Spleen (tissue), 7 donors: ENCODE measurements at regions not wholly inside any gene's neighbourhood (a gene's known extent, or its start where the extent isn't known, plus 50 kb on each side); places are given as distances from the start of the nearest gene placed in this dataset.

Experiments
- CTCF ChIP-seq, 11 experiments: fragments of 200-600 bp in 7 of 11; fragments of 450-650 bp in 4 of 11; sonication (generic) in 4 of 11; IDR thresholded peaks in 8 of 11; conservative IDR thresholded peaks in 3 of 11; 1 replicate in 7 of 11; 2 replicates in 4 of 11; pipeline versions ENCODE4 v1.4.0 to v1.8.0; 2016 to 2021; ENCODE audit warnings: antibody characterized with exemption in 11 of 11, inconsistent platforms in 4 of 11, mild to moderate bottlenecking in 1 of 11
- POLR2A ChIP-seq, 3 donors: fragments of 450-650 bp; IDR thresholded peaks; one replicate each; pipeline ENCODE4 v1.5.1; 2017; ENCODE audit warnings: antibody characterized with exemption in 3 of 3, mild to moderate bottlenecking in 1 of 3
- donor health status: DM: no; HTN: no; CAD: no; lungs with moderate emphysema.
- donor health status: DM: no; HTN: no; CAD: no.
- donor health status: DM: no; HTN: no; CAD: no.

GRCh38 chr20:11431621-11432020 is 486.1 kb upstream of the BTBD3 start:
- TF ChIP-seq CTCF (IDR thresholded peaks at IDR 0.05 in 8 of 11, conservative IDR thresholded peaks at IDR 0.05 in 3 of 11) (no peak), POLR2A (IDR thresholded peaks at IDR 0.05) (no peak)
